ENCODE measurements at regions not wholly inside any gene's neighbourhood (a gene's known extent, or its start where the extent isn't known, plus 50 kb on each side); places are given as distances from the start of the nearest gene placed in this dataset.

DNA sequence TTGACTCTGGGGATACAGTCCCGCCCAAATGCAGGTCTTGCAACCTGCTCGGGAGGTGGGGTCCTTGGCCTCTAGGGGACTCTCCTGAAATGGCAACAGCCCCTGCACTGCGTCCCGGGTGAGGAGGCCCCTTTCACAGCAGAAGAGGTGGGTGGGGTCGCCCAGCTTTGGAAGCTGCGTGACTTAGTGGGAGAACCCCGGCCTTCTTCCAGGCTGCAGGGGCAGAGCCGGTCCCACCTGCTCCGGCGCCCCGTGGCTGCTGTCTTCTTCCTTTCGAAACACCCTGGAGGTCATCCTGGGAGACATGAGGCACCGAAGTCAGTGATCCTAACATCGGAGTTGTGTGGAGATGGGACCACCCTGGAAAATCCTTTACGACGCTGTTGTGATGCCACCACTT is 103.7 kb upstream of the ADRA2C start:
- WGBS (ENCODE audit: missing lambda C conversion rate): 77% methylated on average over 5 of the region's 16 CpGs
- ATAC-seq: no peak
- ChIA-PET POLR2A (no interaction called here), CTCF (no interaction called here)
- no peak for FAIRE-seq
- Histone ChIP-seq H3K4me1 (no peaks in the 10 kb centered on the region), H3K27ac (no peak overlapping the region), H3K4me3 (no peak overlapping the region), H3K9me3 (no peaks in the 10 kb centered on the region), H3K4me2 (no peak overlapping the region)
- no peak for DNase-seq (ENCODE audit: low read depth in 1 of 2, low spot score in 1 of 2)
- TF ChIP-seq TFCP2L1 (CRISPR knock-in tag; IDR thresholded peaks at IDR 0.05) (no peak), RCOR1 (IDR thresholded peaks at IDR 0.05; ENCODE audit: low read depth, low read length) (no peak), KDM5A (IDR thresholded peaks at IDR 0.05) (no peak), TP53 (CRISPR knock-in tag; IDR thresholded peaks at IDR 0.05) (no peak)

DNA sequence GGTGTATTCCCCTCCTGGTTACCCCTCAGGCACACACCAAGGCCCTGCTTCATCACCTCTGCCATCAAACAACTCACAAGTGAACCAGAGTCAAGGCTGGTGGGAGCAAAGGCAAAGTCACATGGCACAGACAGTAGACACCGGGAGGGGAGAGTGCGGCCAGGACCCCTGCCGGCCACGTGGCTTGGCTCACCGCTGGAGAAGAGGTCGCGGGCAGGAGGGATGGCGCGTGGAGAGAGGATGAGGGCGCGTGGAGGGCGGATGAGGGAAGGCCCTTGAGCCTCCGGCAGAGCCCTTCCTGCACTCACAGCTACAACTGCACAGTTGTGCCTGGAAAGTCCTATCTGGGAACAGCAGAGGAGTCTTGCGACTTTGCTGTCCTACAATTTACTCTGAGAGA is 104.2 kb upstream of the ADRA2C start:
- Histone ChIP-seq H3K27ac (no peak overlapping the region), H3K4me1 (no peaks in the 10 kb centered on the region), H3K4me2 (no peak overlapping the region), H3K9me3 (no peaks in the 10 kb centered on the region), H3K4me3 (no peak overlapping the region)
- ChIA-PET CTCF (no interaction called here), POLR2A (no interaction called here)
- FAIRE-seq (no peak), ATAC-seq (no peak), DNase-seq (ENCODE audit: low read depth in 1 of 2, low spot score in 1 of 2) (no peak)
- no peak for TF ChIP-seq RFX5 (IDR thresholded peaks at IDR 0.05)
- WGBS (ENCODE audit: missing lambda C conversion rate): 85% methylated on average over 14 of the region's 14 CpGs

DNA sequence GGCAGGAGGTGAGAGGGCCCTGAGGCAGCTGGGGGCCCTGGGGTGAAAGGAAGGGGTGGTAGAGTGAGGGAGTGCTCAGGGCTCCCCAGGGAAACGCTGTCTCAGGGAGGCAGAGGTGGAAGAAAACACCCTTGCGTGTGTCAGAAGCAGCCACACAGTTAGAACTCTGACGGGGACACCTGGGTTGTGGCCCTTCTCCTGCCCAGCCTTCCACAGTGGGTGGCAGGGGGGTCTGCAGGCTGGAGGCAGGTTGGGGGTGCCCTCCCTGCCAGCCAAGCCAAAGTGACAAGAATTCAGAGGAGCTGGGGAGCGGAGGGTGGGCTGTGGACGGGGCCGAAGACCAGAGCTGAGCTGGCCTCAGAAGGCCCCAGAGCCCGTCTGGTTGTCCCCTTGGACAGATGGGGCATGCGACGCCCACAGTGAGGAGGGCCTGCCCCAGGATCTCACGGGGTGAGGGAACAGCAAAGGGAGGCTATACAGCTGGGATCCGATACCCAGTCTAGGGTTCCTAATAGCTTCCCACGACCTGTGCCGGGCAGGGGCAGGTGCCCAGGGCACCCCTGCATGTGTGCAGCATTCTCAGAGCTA is 105.2 kb upstream of the ADRA2C start:
- Histone ChIP-seq H3K27ac (no peak overlapping the region), H3K4me3 (no peak overlapping the region), H3K4me2 (no peak overlapping the region), H3K9me3 (no peaks in the 10 kb centered on the region), H3K4me1 (no peaks in the 10 kb centered on the region)
- no peak for FAIRE-seq
- ChIA-PET POLR2A (no interaction called here), CTCF (no interaction called here)
- TF ChIP-seq EHF (CRISPR knock-in tag; IDR thresholded peaks at IDR 0.05): no peak
- no peak for TF ChIP-seq HDAC2 (IDR thresholded peaks at IDR 0.05)
- no peak for TF ChIP-seq HOXB13 (CRISPR knock-in tag; IDR thresholded peaks at IDR 0.05; ENCODE audit: low read depth)
- TF ChIP-seq TFCP2L1 (CRISPR knock-in tag; IDR thresholded peaks at IDR 0.05): no peak
- TF ChIP-seq RAD21 (conservative IDR thresholded peaks at IDR 0.05 in 1 of 2, IDR thresholded peaks at IDR 0.05 in 1 of 2): no peak
- no peak for TF ChIP-seq SMC3 (IDR thresholded peaks at IDR 0.05)
- WGBS (ENCODE audit: missing lambda C conversion rate): 52% methylated on average over 6 of the region's 13 CpGs
- no peak for ATAC-seq
- no peak for DNase-seq (ENCODE audit: low read depth in 1 of 2, low spot score in 1 of 2)

DNA sequence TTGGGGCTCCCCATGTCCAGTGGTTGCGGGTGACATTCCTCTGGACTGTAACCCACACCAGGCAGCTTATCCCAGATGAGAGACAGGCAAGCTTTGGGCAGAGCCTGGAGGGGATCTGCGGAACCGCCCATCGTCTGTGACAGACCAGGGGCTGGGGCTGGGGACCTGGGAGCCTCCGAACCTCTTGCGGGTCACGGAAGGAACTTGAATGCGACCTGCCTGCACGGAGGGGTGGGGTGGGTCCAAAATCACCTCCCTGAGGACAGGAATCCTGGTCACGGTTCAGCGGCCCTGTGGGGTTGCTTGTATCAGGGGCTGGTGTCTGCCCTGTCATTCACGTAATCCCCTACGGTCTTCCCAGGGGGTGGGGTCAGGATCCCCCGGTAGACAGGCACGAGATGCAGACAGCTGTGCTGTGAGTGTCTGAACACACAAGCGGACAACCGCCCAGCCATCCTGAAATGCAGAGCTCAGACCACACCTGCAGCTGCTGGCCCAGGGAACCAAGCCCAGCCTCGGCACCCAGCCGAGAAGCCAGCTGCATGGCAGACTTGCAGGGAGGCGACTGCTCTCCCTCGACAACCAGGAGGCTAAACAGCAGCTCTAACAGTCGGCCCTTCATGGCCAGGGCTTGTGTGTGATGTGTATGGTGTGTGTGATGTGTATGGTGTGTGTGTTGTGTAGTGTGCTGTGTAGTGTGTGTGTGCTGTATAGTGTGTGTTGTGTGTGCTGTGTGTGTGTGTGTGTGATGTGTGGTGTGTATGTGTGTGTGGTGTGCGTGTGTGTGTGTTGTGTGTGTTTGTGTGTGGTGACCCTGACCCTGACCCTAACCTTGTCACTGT is 105.9 kb upstream of the ADRA2C start:
- Histone ChIP-seq H3K9me3 (no peaks in the 10 kb centered on the region), H3K4me2 (no peak overlapping the region), H3K4me3 (no peak overlapping the region), H3K4me1 (no peaks in the 10 kb centered on the region), H3K27ac (no peak overlapping the region)
- TF ChIP-seq TFCP2L1 (CRISPR knock-in tag; IDR thresholded peaks at IDR 0.05) (no peak), JUN (IDR thresholded peaks at IDR 0.05) (no peak), ZFP36 (IDR thresholded peaks at IDR 0.05; ENCODE audit: borderline replicate concordance, partially characterized antibody) (no peak), NPAS2 (CRISPR knock-in tag; IDR thresholded peaks at IDR 0.05; ENCODE audit: borderline replicate concordance) (no peak)
- no peak for FAIRE-seq
- ChIA-PET POLR2A (no interaction called here), CTCF (no interaction called here)
- ATAC-seq: no peak
- no peak for DNase-seq (ENCODE audit: low read depth in 1 of 2, low spot score in 1 of 2)
- WGBS (ENCODE audit: missing lambda C conversion rate): 24% methylated on average over 7 of the region's 23 CpGs

DNA sequence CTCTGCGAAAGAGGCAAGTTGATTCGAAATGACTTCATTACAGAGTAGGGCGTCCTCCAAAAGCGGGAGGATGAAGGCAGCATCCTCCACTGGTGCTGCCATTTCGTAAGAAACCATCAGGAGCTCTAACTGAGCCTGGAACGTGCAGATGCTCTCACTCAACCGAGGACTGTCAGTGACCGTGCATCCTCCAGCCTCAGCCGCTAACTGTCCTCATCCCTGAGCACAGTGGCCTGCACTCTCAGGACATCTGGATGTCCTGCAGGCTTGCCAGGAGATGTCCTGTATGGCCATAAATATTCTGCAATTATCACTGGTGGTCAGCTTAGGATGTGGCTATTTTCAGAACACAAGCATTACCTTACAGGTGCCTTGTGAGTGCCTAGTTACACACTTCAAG is 107.1 kb upstream of the ADRA2C start:
- Histone ChIP-seq H3K27ac (no peak overlapping the region), H3K9me3 (no peaks in the 10 kb centered on the region), H3K4me1 (no peaks in the 10 kb centered on the region), H3K4me3 (no peak overlapping the region), H3K4me2 (no peak overlapping the region)
- DNase-seq (ENCODE audit: low read depth in 1 of 2, low spot score in 1 of 2): no peak
- no peak for FAIRE-seq
- TF ChIP-seq, protein P1, sequence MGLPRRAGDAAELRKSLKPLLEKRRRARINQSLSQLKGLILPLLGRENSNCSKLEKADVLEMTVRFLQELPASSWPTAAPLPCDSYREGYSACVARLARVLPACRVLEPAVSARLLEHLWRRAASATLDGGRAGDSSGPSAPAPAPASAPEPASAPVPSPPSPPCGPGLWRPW (IDR thresholded peaks at IDR 0.05): no peak
- TF ChIP-seq TP53 (CRISPR knock-in tag; IDR thresholded peaks at IDR 0.05) (no peak), PHF8 (IDR thresholded peaks at IDR 0.05; ENCODE audit: borderline replicate concordance, low read depth) (no peak)
- 43% methylated on average over 5 of the region's 9 CpGs for WGBS (ENCODE audit: missing lambda C conversion rate)
- ATAC-seq: no peak
- POLR2A ChIA-PET: no interaction called here
- CTCF ChIA-PET: no interaction called here

All from A549 (cell line).